ENCODE measurements at regions not wholly inside any gene's neighbourhood (a gene's known extent, or its start where the extent isn't known, plus 50 kb on each side); places are given as distances from the start of the nearest gene placed in this dataset.

GRCh38 chr20:12061466-12061865, 143.8 kb downstream of the BTBD3 start:
- no peaks in the 10 kb centered on the region for H3K9me3 ChIP-seq
- in situ Hi-C loops (cut with MboI; ENCODE audit: low sequenced_read_pairs in 4 of 4) = no loop called here
- H3K36me3 ChIP-seq = no peaks in the 10 kb centered on the region
- no peak overlapping the region for H3K4me3 ChIP-seq
- H3K4me1 ChIP-seq = no peaks in the 10 kb centered on the region
- no peaks in the 10 kb centered on the region for H3K27me3 ChIP-seq
- no peak for TF ChIP-seq POLR2A (IDR thresholded peaks at IDR 0.05)
- TF ChIP-seq CTCF (IDR thresholded peaks at IDR 0.05 in 4 of 5, conservative IDR thresholded peaks at IDR 0.05 in 1 of 5) = no peak
- DNase-seq (no peak), ATAC-seq (no peak)
- no peak overlapping the region for H3K27ac ChIP-seq
- intact Hi-C loops (cut with DNase I; ENCODE audit: low total_unique reads) = no loop called here

- intact Hi-C loops (cut with DNase I; ENCODE audit: low total_unique reads) = no loop called here
- DNase-seq = no peak
- Histone ChIP-seq H3K27ac (no peak overlapping the region), H3K36me3 (no peaks in the 10 kb centered on the region), H3K4me1 (no peaks in the 10 kb centered on the region), H3K27me3 (no peaks in the 10 kb centered on the region), H3K9me3 (no peaks in the 10 kb centered on the region), H3K4me3 (no peak overlapping the region)
- ATAC-seq = no peak
- in situ Hi-C loops (cut with MboI; ENCODE audit: low sequenced_read_pairs in 4 of 4) = no loop called here
- no peak for TF ChIP-seq CTCF (IDR thresholded peaks at IDR 0.05 in 4 of 5, conservative IDR thresholded peaks at IDR 0.05 in 1 of 5)
- no peak for TF ChIP-seq POLR2A (IDR thresholded peaks at IDR 0.05)
Observed at GRCh38 chr20:12063106-12063684, 145.5 kb downstream of the BTBD3 start.

- TF ChIP-seq POLR2A (IDR thresholded peaks at IDR 0.05) (no peak), CTCF (IDR thresholded peaks at IDR 0.05 in 4 of 5, conservative IDR thresholded peaks at IDR 0.05 in 1 of 5) (no peak)
- intact Hi-C loops (cut with DNase I; ENCODE audit: low total_unique reads) = no loop called here
- H3K27me3 ChIP-seq = no peaks in the 10 kb centered on the region
- no peak for DNase-seq
- no peaks in the 10 kb centered on the region for H3K4me1 ChIP-seq
- H3K36me3 ChIP-seq = no peaks in the 10 kb centered on the region
- H3K27ac ChIP-seq = no peak overlapping the region
- H3K4me3 ChIP-seq = no peak overlapping the region
- in situ Hi-C loops (cut with MboI; ENCODE audit: low sequenced_read_pairs in 4 of 4) = no loop called here
- no peak for ATAC-seq
- H3K9me3 ChIP-seq = no peaks in the 10 kb centered on the region
Observed at GRCh38 chr20:12064540-12064939, 146.8 kb downstream of the BTBD3 start.

GRCh38 chr20:12067686-12068085, 150.0 kb downstream of the BTBD3 start:
- no peaks in the 10 kb centered on the region for H3K27me3 ChIP-seq
- intact Hi-C loops (cut with DNase I; ENCODE audit: low total_unique reads) = no loop called here

More at GRCh38 chr20:12067686-12068085, 150.0 kb downstream of the BTBD3 start:
- ATAC-seq (no peak), DNase-seq (no peak)
- Histone ChIP-seq H3K4me3 (no peak overlapping the region), H3K9me3 (no peaks in the 10 kb centered on the region), H3K4me1 (no peaks in the 10 kb centered on the region), H3K36me3 (no peaks in the 10 kb centered on the region), H3K27ac (no peak overlapping the region)
- in situ Hi-C loops (cut with MboI; ENCODE audit: low sequenced_read_pairs in 4 of 4) = no loop called here
- no peak for TF ChIP-seq POLR2A (IDR thresholded peaks at IDR 0.05)
- TF ChIP-seq CTCF (IDR thresholded peaks at IDR 0.05 in 4 of 5, conservative IDR thresholded peaks at IDR 0.05 in 1 of 5) = no peak
